H9 (cell line): ENCODE measurements at regions not wholly inside any gene's neighbourhood (a gene's known extent, or its start where the extent isn't known, plus 50 kb on each side); places are given as distances from the start of the nearest gene placed in this dataset.

Experiments
- DNase-seq: peaks from one replicate; pipeline ENCODE4 v3.0.0-alpha.2; 2017
- H2AFZ ChIP-seq: one replicate; pipeline ENCODE4 v1.6.1; 2013; ENCODE audit warnings: mild to moderate bottlenecking, low read length, control low read depth, moderate library complexity
- H2AK5ac ChIP-seq: 2 replicates; pipeline ENCODE4 v1.6.1; 2013; ENCODE audit warnings: low read length, control low read depth, mixed read lengths; ENCODE audit not compliant: insufficient read length
- H2BK120ac ChIP-seq: one replicate; pipeline ENCODE4 v1.6.1; 2013; ENCODE audit warnings: low read depth, mild to moderate bottlenecking, low read length, control low read depth, inconsistent platforms; ENCODE audit not compliant: poor library complexity, severe bottlenecking
- H2BK12ac ChIP-seq: 2 replicates; pipeline ENCODE4 v1.6.1; 2013; ENCODE audit warnings: low read length, control low read depth, mixed read lengths, low read depth; ENCODE audit not compliant: insufficient read length
- H2BK15ac ChIP-seq: 2 replicates; pipeline ENCODE4 v1.6.1; 2013; ENCODE audit warnings: low read depth, low read length, control low read depth
- H2BK20ac ChIP-seq: one replicate; pipeline ENCODE4 v1.6.1; 2013; ENCODE audit warnings: low read depth, mild to moderate bottlenecking, low read length, control low read depth, inconsistent platforms; ENCODE audit not compliant: poor library complexity, severe bottlenecking
- H2BK5ac ChIP-seq: 2 replicates; pipeline ENCODE4 v1.6.1; 2013; ENCODE audit warnings: low read length, control low read depth, mixed read lengths; ENCODE audit not compliant: insufficient read length
- H3K14ac ChIP-seq: 2 replicates; pipeline ENCODE4 v1.6.1; 2013; ENCODE audit warnings: low read length, control low read depth; ENCODE audit not compliant: insufficient read depth
- H3K18ac ChIP-seq: 2 replicates; pipeline ENCODE4 v1.6.1; 2013; ENCODE audit warnings: low read depth, mild to moderate bottlenecking, mixed read lengths, low read length, control low read depth; ENCODE audit not compliant: insufficient read length
- H3K23ac ChIP-seq: 2 replicates; pipeline ENCODE4 v1.6.1; 2013; ENCODE audit warnings: low read length, control low read depth, mixed read lengths, low read depth; ENCODE audit not compliant: insufficient read length
- H3K23me2 ChIP-seq: 2 replicates; pipeline ENCODE4 v1.6.1; 2013; ENCODE audit warnings: low read depth, mild to moderate bottlenecking, mixed read lengths, low read length, control low read depth; ENCODE audit not compliant: insufficient read length, poor library complexity, severe bottlenecking
- H3K27ac ChIP-seq: 2 replicates; pipeline ENCODE4 v1.5.1; 2013; ENCODE audit warnings: low read length, control low read depth, mixed read lengths, low read depth; ENCODE audit not compliant: insufficient read length
- H3K27me3 ChIP-seq: 2 replicates; pipeline ENCODE4 v1.6.1; 2013; ENCODE audit warnings: low read length, control low read depth, inconsistent platforms; ENCODE audit not compliant: insufficient read depth
- H3K4ac ChIP-seq: 2 replicates; pipeline ENCODE4 v1.6.1; 2013; ENCODE audit warnings: low read depth, mild to moderate bottlenecking, control low read depth, inconsistent platforms, low read length, moderate library complexity
- H3K4me1 ChIP-seq: 2 replicates; pipeline ENCODE4 v1.6.1; 2013; ENCODE audit warnings: low read length, control low read depth, inconsistent platforms; ENCODE audit not compliant: insufficient read depth
- H3K4me2 ChIP-seq: 2 replicates; pipeline ENCODE4 v1.6.1; 2013; ENCODE audit warnings: low read length, control low read depth, mixed read lengths; ENCODE audit not compliant: insufficient read length, insufficient read depth
- H3K56ac ChIP-seq: 2 replicates; pipeline ENCODE4 v1.6.1; 2013; ENCODE audit warnings: low read depth, mild to moderate bottlenecking, mixed read lengths, low read length, control low read depth; ENCODE audit not compliant: insufficient read length
- H3K79me1 ChIP-seq: 2 replicates; pipeline ENCODE4 v1.6.1; 2013; ENCODE audit warnings: low read depth, mild to moderate bottlenecking, moderate library complexity, low read length, control low read depth, inconsistent platforms; ENCODE audit not compliant: insufficient read depth, poor library complexity, severe bottlenecking
- H3K79me2 ChIP-seq: 2 replicates; pipeline ENCODE4 v1.6.1; 2013; ENCODE audit warnings: low read length, control low read depth, inconsistent platforms; ENCODE audit not compliant: insufficient read depth
- H3K9ac ChIP-seq: 2 replicates; pipeline ENCODE4 v1.6.1; 2013; ENCODE audit warnings: low read length, control low read depth, mixed read lengths; ENCODE audit not compliant: insufficient read length; ENCODE audit errors: extremely low read depth
- H3K9me3 ChIP-seq: one replicate; pipeline ENCODE4 v1.6.1; 2013; ENCODE audit warnings: low read depth, low read length, inconsistent platforms; ENCODE audit not compliant: control insufficient read depth
- H3T11ph ChIP-seq: one replicate; pipeline ENCODE4 v1.6.1; 2013; ENCODE audit warnings: mild to moderate bottlenecking, low read length, control low read depth, inconsistent platforms
- H4K20me1 ChIP-seq: one replicate; pipeline ENCODE4 v1.6.1; 2013; ENCODE audit not compliant: control insufficient read depth, insufficient read length, insufficient read depth
- H4K5ac ChIP-seq: 2 replicates; pipeline ENCODE4 v1.6.1; 2013; ENCODE audit warnings: low read depth, mild to moderate bottlenecking, mixed read lengths, low read length, control low read depth; ENCODE audit not compliant: insufficient read length
- H4K8ac ChIP-seq: replicated peaks from 2 replicates; pipeline ENCODE4 v1.6.1; 2013; ENCODE audit warnings: low read length, control low read depth, mixed read lengths, low read depth; ENCODE audit not compliant: insufficient read length
- H4K91ac ChIP-seq: 2 replicates; pipeline ENCODE4 v1.6.1; 2013; ENCODE audit warnings: low read depth, mild to moderate bottlenecking, moderate library complexity, mixed read lengths, low read length, control low read depth; ENCODE audit not compliant: insufficient read length
- H3K27ac Mint-ChIP-seq, 3 experiments: 2 replicates in 2 of 3; 3 replicates in 1 of 3; pipeline ENCODE4 v1.8.0; 2020 to 2021; ENCODE audit warnings: mixed read lengths in 3 of 3, mild to moderate bottlenecking in 1 of 3, moderate library complexity in 1 of 3
- H3K27me3 Mint-ChIP-seq: 2 replicates; pipeline ENCODE4 v1.8.0; 2021; ENCODE audit warnings: low read depth, mild to moderate bottlenecking, moderate library complexity, mixed read lengths
- H3K36me3 Mint-ChIP-seq, 3 experiments: 2 replicates in 2 of 3; 3 replicates in 1 of 3; pipeline ENCODE4 v1.8.0; 2020 to 2021; ENCODE audit warnings: low read depth in 3 of 3, mixed read lengths in 3 of 3; ENCODE audit not compliant: insufficient read depth in 1 of 3
- H3K4me1 Mint-ChIP-seq, 2 experiments: 2 replicates each; pipeline ENCODE4 v1.8.0; 2020; ENCODE audit warnings: mixed read lengths in 2 of 2
- H3K4me3 Mint-ChIP-seq, 2 experiments: 2 replicates in 1 of 2; 3 replicates in 1 of 2; pipeline ENCODE4 v1.8.0; 2020 to 2021; ENCODE audit warnings: mild to moderate bottlenecking in 2 of 2, mixed read lengths in 2 of 2, moderate library complexity in 1 of 2
- H3K9me3 Mint-ChIP-seq, 2 experiments: 2 replicates in 1 of 2; 3 replicates in 1 of 2; pipeline ENCODE4 v1.8.0; 2020; ENCODE audit warnings: mild to moderate bottlenecking in 2 of 2, mixed read lengths in 2 of 2, moderate library complexity in 1 of 2
- CTCF ChIP-seq: fragments of 200-600 bp; sonication (generic); conservative IDR thresholded peaks from 3 replicates; pipeline ENCODE4 v1.8.0; 2021; ENCODE audit warnings: antibody characterized with exemption, mild to moderate bottlenecking
- WGBS: extraction: QIAGEN DNeasy Blood & Tissue Kit; methylation state at CpG from one replicate; pipeline ENCODE4 v1.1.7; 2013; ENCODE audit warnings: missing lambda C conversion rate, low lambda C conversion rate, mixed read lengths; ENCODE audit not compliant: insufficient read length; ENCODE audit errors: extremely low coverage; 5-methylcytosine and 5-hydroxymethylcytosine counted together

GRCh38 chrX:115490814-115491213, 70.2 kb upstream of the PLS3 start:
- H3K9ac ChIP-seq: no peak overlapping the region
- H3K4me1 ChIP-seq: no peaks in the 10 kb centered on the region
- H3K4ac ChIP-seq: no peak overlapping the region
- H3K4me1 Mint-ChIP-seq: peaks cover 4 to 14% of the 10 kb centered on the region in 2 experiments
- peaks cover 4 to 6% of the 10 kb centered on the region in 2 experiments for H3K9me3 Mint-ChIP-seq
- no peak overlapping the region for H3K56ac ChIP-seq
- H3K9me3 ChIP-seq: no peaks in the 10 kb centered on the region
- H2BK15ac ChIP-seq: no peak overlapping the region
- no peak overlapping the region for H2BK12ac ChIP-seq
- H3K4me3 Mint-ChIP-seq: no peak overlapping the region
- H3K27ac Mint-ChIP-seq: no peak overlapping the region
- H3K27me3 Mint-ChIP-seq: peaks cover 3% of the 10 kb centered on the region
- H3T11ph ChIP-seq: no peak overlapping the region
- no CpG with 5 or more reads among the region's 1 CpG for WGBS
- no peak overlapping the region for H3K23ac ChIP-seq
- H4K8ac ChIP-seq: no peak overlapping the region
- no peak overlapping the region for H3K18ac ChIP-seq
- H2BK120ac ChIP-seq: no peak overlapping the region
- no peak overlapping the region for H3K4me2 ChIP-seq
- H3K27me3 ChIP-seq: no peaks in the 10 kb centered on the region
- H3K79me1 ChIP-seq: no peaks in the 10 kb centered on the region
- no peak for TF ChIP-seq CTCF
- H2AK5ac ChIP-seq: no peak overlapping the region
- H2BK20ac ChIP-seq: no peak overlapping the region
- H4K20me1 ChIP-seq: no peaks in the 10 kb centered on the region
- no peak overlapping the region for H3K27ac ChIP-seq
- no peak overlapping the region for H3K14ac ChIP-seq
- H4K91ac ChIP-seq: no peak overlapping the region
- H3K23me2 ChIP-seq: no peaks in the 10 kb centered on the region
- H2AFZ ChIP-seq: no peak overlapping the region
- DNase-seq: no peak
- no peak overlapping the region for H4K5ac ChIP-seq
- H3K79me2 ChIP-seq: no peaks in the 10 kb centered on the region
- peaks cover 0 to 4% (median 0%) of the 10 kb centered on the region in 3 experiments; a peak in 1 of 7 replicates for H3K36me3 Mint-ChIP-seq
- H2BK5ac ChIP-seq: no peak overlapping the region
